Stimulated activated memory B cell treated with anti-CD40 and anti-IgM and Interleukin-4, amounts not matched to agents 10 μg/mL and 1 μg/mL and 100 μg/mL, for 72 hours (primary cell): ENCODE measurements at regions not wholly inside any gene's neighbourhood (a gene's known extent, or its start where the extent isn't known, plus 50 kb on each side); places are given as distances from the start of the nearest gene placed in this dataset.
"Not testable (repeated sequence)": the region's sequence is repeated elsewhere in the genome, so short reads cannot be mapped to it uniquely, and the experiment has no call there.

ENCODE experiments used
- ATAC-seq: fragments of 150-1000 bp; cut with Tn5 transposase; 2 replicates; pipeline ENCODE4 v1.10.0; 2021
- H3K27ac Mint-ChIP-seq: one replicate; pipeline ENCODE4 v1.8.0; 2022; ENCODE audit warnings: mild to moderate bottlenecking, mixed read lengths
- H3K27me3 Mint-ChIP-seq: one replicate; pipeline ENCODE4 v1.8.0; 2022; ENCODE audit warnings: mixed read lengths
- H3K36me3 Mint-ChIP-seq: one replicate; pipeline ENCODE4 v1.8.0; 2022; ENCODE audit warnings: mixed read lengths
- H3K4me1 Mint-ChIP-seq: one replicate; pipeline ENCODE4 v1.8.0; 2022; ENCODE audit warnings: mixed read lengths
- H3K4me3 Mint-ChIP-seq: one replicate; pipeline ENCODE4 v1.8.0; 2022; ENCODE audit warnings: mild to moderate bottlenecking, moderate library complexity, mixed read lengths
- H3K9me3 Mint-ChIP-seq: one replicate; pipeline ENCODE4 v1.8.0; 2022; ENCODE audit warnings: mixed read lengths

GRCh38 chr21:14741256-14741655 lies 195.1 kb upstream of the SAMSN1 start:
- H3K4me1 Mint-ChIP-seq: peaks cover 18% of the 10 kb centered on the region
- no peak for ATAC-seq

GRCh38 chr21:14740692-14741091 lies 194.6 kb upstream of the SAMSN1 start:
- no peak overlapping the region for H3K4me3 Mint-ChIP-seq
- H3K36me3 Mint-ChIP-seq: peaks cover 6% of the 10 kb centered on the region
- H3K27me3 Mint-ChIP-seq: no peaks in the 10 kb centered on the region
- ATAC-seq: no peak
- peaks cover 23% of the 10 kb centered on the region for H3K4me1 Mint-ChIP-seq
- H3K9me3 Mint-ChIP-seq: peaks cover 6% of the 10 kb centered on the region
- peak overlapping the region; percentile 42 for H3K27ac Mint-ChIP-seq

More at GRCh38 chr21:14741256-14741655, 195.1 kb upstream of the SAMSN1 start:
- peaks cover 6% of the 10 kb centered on the region for H3K36me3 Mint-ChIP-seq
- H3K4me3 Mint-ChIP-seq: no peak overlapping the region
- H3K27ac Mint-ChIP-seq: peak overlapping the region; percentile 42
- H3K27me3 Mint-ChIP-seq: no peaks in the 10 kb centered on the region
- H3K9me3 Mint-ChIP-seq: peaks cover 9% of the 10 kb centered on the region

- H3K27ac Mint-ChIP-seq: no peak overlapping the region
- no peak for ATAC-seq
- no peak overlapping the region for H3K4me3 Mint-ChIP-seq
- no peaks in the 10 kb centered on the region for H3K27me3 Mint-ChIP-seq
- peaks cover 27% of the 10 kb centered on the region for H3K4me1 Mint-ChIP-seq
- peaks cover 6% of the 10 kb centered on the region for H3K9me3 Mint-ChIP-seq
- H3K36me3 Mint-ChIP-seq: peaks cover 6% of the 10 kb centered on the region
Observed at GRCh38 chr21:14740116-14740515, 194.0 kb upstream of the SAMSN1 start.

GRCh38 chr21:14739590-14739989 lies 193.5 kb upstream of the SAMSN1 start:
- H3K4me1 Mint-ChIP-seq: peaks cover 29% of the 10 kb centered on the region
- no peak for ATAC-seq
- H3K4me3 Mint-ChIP-seq: no peak overlapping the region
- H3K9me3 Mint-ChIP-seq: peaks cover 4% of the 10 kb centered on the region
- peak overlapping the region; percentile 57 for H3K27ac Mint-ChIP-seq
- H3K36me3 Mint-ChIP-seq: peaks cover 6% of the 10 kb centered on the region
- no peaks in the 10 kb centered on the region for H3K27me3 Mint-ChIP-seq

- not testable (repeated sequence) for H3K36me3 Mint-ChIP-seq, H3K9me3 Mint-ChIP-seq, H3K4me3 Mint-ChIP-seq, H3K27me3 Mint-ChIP-seq, ATAC-seq, H3K27ac Mint-ChIP-seq
- peaks cover 36% of the 10 kb centered on the region for H3K4me1 Mint-ChIP-seq
Observed at GRCh38 chr21:14738576-14738975, 192.5 kb upstream of the SAMSN1 start.

GRCh38 chr21:14737922-14738321 lies 191.8 kb upstream of the SAMSN1 start:
- Mint-ChIP-seq H3K36me3 (no peaks in the 10 kb centered on the region), H3K27me3 (no peaks in the 10 kb centered on the region), H3K4me3 (no peak overlapping the region), H3K9me3 (no peaks in the 10 kb centered on the region), H3K27ac (peak overlapping the region; percentile 88), H3K4me1 (peaks cover 39% of the 10 kb centered on the region)
- peak; percentile 62 for ATAC-seq

- H3K27me3 Mint-ChIP-seq: no peaks in the 10 kb centered on the region
- no peak overlapping the region for H3K4me3 Mint-ChIP-seq
- no peaks in the 10 kb centered on the region for H3K36me3 Mint-ChIP-seq
- peak overlapping the region; percentile 88 for H3K27ac Mint-ChIP-seq
- H3K4me1 Mint-ChIP-seq: peaks cover 39% of the 10 kb centered on the region
- ATAC-seq: no peak
- no peaks in the 10 kb centered on the region for H3K9me3 Mint-ChIP-seq
Observed at GRCh38 chr21:14737284-14737691, 191.2 kb upstream of the SAMSN1 start.

GRCh38 chr21:14736672-14737071 lies 190.6 kb upstream of the SAMSN1 start:
- Mint-ChIP-seq H3K27ac (peak overlapping the region; percentile 88), H3K9me3 (no peaks in the 10 kb centered on the region), H3K27me3 (no peaks in the 10 kb centered on the region), H3K4me1 (peaks cover 39% of the 10 kb centered on the region), H3K36me3 (no peaks in the 10 kb centered on the region), H3K4me3 (no peak overlapping the region)
- no peak for ATAC-seq

GRCh38 chr21:14736162-14736561 lies 190.0 kb upstream of the SAMSN1 start:
- H3K4me1 Mint-ChIP-seq: peaks cover 39% of the 10 kb centered on the region
- H3K27me3 Mint-ChIP-seq: no peaks in the 10 kb centered on the region
- ATAC-seq: peak; percentile 86
- H3K27ac Mint-ChIP-seq: peak overlapping the region; percentile 88
- H3K36me3 Mint-ChIP-seq: no peaks in the 10 kb centered on the region
- H3K9me3 Mint-ChIP-seq: no peaks in the 10 kb centered on the region
- H3K4me3 Mint-ChIP-seq: peak overlapping the region; percentile 26

- Mint-ChIP-seq H3K27ac (peak overlapping the region; percentile 76), H3K4me3 (no peak overlapping the region), H3K4me1 (peaks cover 39% of the 10 kb centered on the region), H3K27me3 (no peaks in the 10 kb centered on the region), H3K36me3 (no peaks in the 10 kb centered on the region), H3K9me3 (no peaks in the 10 kb centered on the region)
- ATAC-seq: no peak
Observed at GRCh38 chr21:14734833-14735232, 188.7 kb upstream of the SAMSN1 start.

GRCh38 chr21:14734191-14734590 lies 188.1 kb upstream of the SAMSN1 start:
- Mint-ChIP-seq H3K27me3 (no peaks in the 10 kb centered on the region), H3K36me3 (no peaks in the 10 kb centered on the region), H3K4me3 (no peak overlapping the region), H3K4me1 (peaks cover 39% of the 10 kb centered on the region), H3K9me3 (no peaks in the 10 kb centered on the region), H3K27ac (peak overlapping the region; percentile 76)
- ATAC-seq: peak; percentile 90

GRCh38 chr21:14725219-14725618 lies 179.1 kb upstream of the SAMSN1 start:
- no peak overlapping the region for H3K4me3 Mint-ChIP-seq
- H3K36me3 Mint-ChIP-seq: no peaks in the 10 kb centered on the region
- no peak for ATAC-seq

GRCh38 chr21:14722841-14723483 lies 176.8 kb upstream of the SAMSN1 start:
- Mint-ChIP-seq H3K27ac (no peak overlapping the region), H3K36me3 (no peaks in the 10 kb centered on the region), H3K27me3 (no peaks in the 10 kb centered on the region), H3K4me3 (no peak overlapping the region), H3K4me1 (peaks cover 10% of the 10 kb centered on the region), H3K9me3 (no peaks in the 10 kb centered on the region)
- ATAC-seq: peak; percentile 63

More at GRCh38 chr21:14725219-14725618, 179.1 kb upstream of the SAMSN1 start:
- no peaks in the 10 kb centered on the region for H3K27me3 Mint-ChIP-seq
- H3K27ac Mint-ChIP-seq: no peak overlapping the region
- peaks cover 8% of the 10 kb centered on the region for H3K4me1 Mint-ChIP-seq
- no peaks in the 10 kb centered on the region for H3K9me3 Mint-ChIP-seq

GRCh38 chr21:14720237-14720636 lies 174.1 kb upstream of the SAMSN1 start:
- no peak for ATAC-seq
- Mint-ChIP-seq H3K4me3 (no peak overlapping the region), H3K36me3 (no peaks in the 10 kb centered on the region), H3K4me1 (peaks cover 16% of the 10 kb centered on the region), H3K27ac (peak overlapping the region; percentile 25), H3K9me3 (peaks cover 3% of the 10 kb centered on the region), H3K27me3 (no peaks in the 10 kb centered on the region)

GRCh38 chr21:14718951-14719350 lies 172.8 kb upstream of the SAMSN1 start:
- peaks cover 5% of the 10 kb centered on the region for H3K36me3 Mint-ChIP-seq

GRCh38 chr21:14716761-14717396 lies 170.8 kb upstream of the SAMSN1 start:
- H3K4me3 Mint-ChIP-seq: no peak overlapping the region
- no peaks in the 10 kb centered on the region for H3K27me3 Mint-ChIP-seq
- ATAC-seq: no peak
- peaks cover 14% of the 10 kb centered on the region for H3K9me3 Mint-ChIP-seq
- H3K27ac Mint-ChIP-seq: peak overlapping the region; percentile 26
- H3K36me3 Mint-ChIP-seq: peaks cover 13% of the 10 kb centered on the region
- peaks cover 16% of the 10 kb centered on the region for H3K4me1 Mint-ChIP-seq

More at GRCh38 chr21:14718951-14719350, 172.8 kb upstream of the SAMSN1 start:
- H3K27ac Mint-ChIP-seq: no peak overlapping the region
- ATAC-seq: no peak
- H3K9me3 Mint-ChIP-seq: peaks cover 5% of the 10 kb centered on the region
- H3K27me3 Mint-ChIP-seq: no peaks in the 10 kb centered on the region
- peaks cover 16% of the 10 kb centered on the region for H3K4me1 Mint-ChIP-seq
- H3K4me3 Mint-ChIP-seq: no peak overlapping the region
